ENCODE measurements at regions not wholly inside any gene's neighbourhood (a gene's known extent, or its start where the extent isn't known, plus 50 kb on each side); places are given as distances from the start of the nearest gene placed in this dataset.

GRCh38 chr2:204473224-204473623 lies 72.1 kb upstream of the PARD3B start:
- H3K27me3 Mint-ChIP-seq (ENCODE audit: insufficient read depth, low read depth, poor library complexity), result no peaks in the 10 kb centered on the region

More at GRCh38 chr2:204473224-204473623, 72.1 kb upstream of the PARD3B start:
- Mint-ChIP-seq H3K4me1 (no peaks in the 10 kb centered on the region), H3K27ac (no peak overlapping the region), H3K4me3 (no peak overlapping the region), H3K36me3 (ENCODE audit: low read depth) (no peaks in the 10 kb centered on the region), H3K9me3 (no peaks in the 10 kb centered on the region)
- no peak for TF ChIP-seq POLR2AphosphoS5 (IDR thresholded peaks at IDR 0.05; ENCODE audit: low read depth)
- TF ChIP-seq CREB1 (CRISPR knock-in tag; IDR thresholded peaks at IDR 0.05; ENCODE audit: low read depth), result no peak
- TF ChIP-seq ZNF462 (CRISPR knock-in tag; IDR thresholded peaks at IDR 0.05), result no peak
- no peak for TF ChIP-seq NANOG (IDR thresholded peaks at IDR 0.05; ENCODE audit: borderline replicate concordance)
- TF ChIP-seq, protein P1, sequence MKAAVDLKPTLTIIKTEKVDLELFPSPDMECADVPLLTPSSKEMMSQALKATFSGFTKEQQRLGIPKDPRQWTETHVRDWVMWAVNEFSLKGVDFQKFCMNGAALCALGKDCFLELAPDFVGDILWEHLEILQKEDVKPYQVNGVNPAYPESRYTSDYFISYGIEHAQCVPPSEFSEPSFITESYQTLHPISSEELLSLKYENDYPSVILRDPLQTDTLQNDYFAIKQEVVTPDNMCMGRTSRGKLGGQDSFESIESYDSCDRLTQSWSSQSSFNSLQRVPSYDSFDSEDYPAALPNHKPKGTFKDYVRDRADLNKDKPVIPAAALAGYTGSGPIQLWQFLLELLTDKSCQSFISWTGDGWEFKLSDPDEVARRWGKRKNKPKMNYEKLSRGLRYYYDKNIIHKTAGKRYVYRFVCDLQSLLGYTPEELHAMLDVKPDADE (IDR thresholded peaks at IDR 0.05), result no peak
- TF ChIP-seq ZNF331 (CRISPR knock-in tag; IDR thresholded peaks at IDR 0.05; ENCODE audit: low read depth), result no peak
- TF ChIP-seq EZH2phosphoT487 (IDR thresholded peaks at IDR 0.05; ENCODE audit: unreplicated experiment), result no peak
- no peak for TF ChIP-seq REST (IDR thresholded peaks at IDR 0.05; ENCODE audit: unreplicated experiment)
- no peak for TF ChIP-seq STAT1 (IDR thresholded peaks at IDR 0.05; ENCODE audit: unreplicated experiment)
- no peak for TF ChIP-seq ZNF114 (CRISPR knock-in tag; IDR thresholded peaks at IDR 0.05)
- TF ChIP-seq JUNB (IDR thresholded peaks at IDR 0.05; ENCODE audit: unreplicated experiment), result no peak
- TF ChIP-seq EZH2 (IDR thresholded peaks at IDR 0.05; ENCODE audit: low read depth, unreplicated experiment), result no peak
- TF ChIP-seq CTCF (conservative IDR thresholded peaks at IDR 0.05; ENCODE audit: low read depth in 2 of 2), result no peak
- ATAC-seq (no peak), DNase-seq (ENCODE audit: low spot score) (no peak)
- Histone ChIP-seq H3K4me3 (no peak overlapping the region), H2AFZ (no peak overlapping the region), H3K4me1 (ENCODE audit: insufficient read depth) (no peaks in the 10 kb centered on the region), H3K27ac (ENCODE audit: low read depth) (no peak overlapping the region), H3F3A (replicated peaks; ENCODE audit: low read depth) (no peaks in the 10 kb centered on the region), H3K4me2 (no peak overlapping the region), H3K9me2 (ENCODE audit: insufficient read depth) (no peaks in the 10 kb centered on the region; the same call in none of the 2 replicates), H4K20me1 (replicated peaks; ENCODE audit: insufficient read depth) (no peaks in the 10 kb centered on the region), H3K36me3 (ENCODE audit: insufficient read depth) (no peaks in the 10 kb centered on the region), H3K27me3 (ENCODE audit: insufficient read depth) (no peaks in the 10 kb centered on the region), H3K79me2 (replicated peaks; ENCODE audit: insufficient read depth) (no peaks in the 10 kb centered on the region)

Measured in GM23338 (cell line).